ENCODE measurements at regions not wholly inside any gene's neighbourhood (a gene's known extent, or its start where the extent isn't known, plus 50 kb on each side); places are given as distances from the start of the nearest gene placed in this dataset.

DNA sequence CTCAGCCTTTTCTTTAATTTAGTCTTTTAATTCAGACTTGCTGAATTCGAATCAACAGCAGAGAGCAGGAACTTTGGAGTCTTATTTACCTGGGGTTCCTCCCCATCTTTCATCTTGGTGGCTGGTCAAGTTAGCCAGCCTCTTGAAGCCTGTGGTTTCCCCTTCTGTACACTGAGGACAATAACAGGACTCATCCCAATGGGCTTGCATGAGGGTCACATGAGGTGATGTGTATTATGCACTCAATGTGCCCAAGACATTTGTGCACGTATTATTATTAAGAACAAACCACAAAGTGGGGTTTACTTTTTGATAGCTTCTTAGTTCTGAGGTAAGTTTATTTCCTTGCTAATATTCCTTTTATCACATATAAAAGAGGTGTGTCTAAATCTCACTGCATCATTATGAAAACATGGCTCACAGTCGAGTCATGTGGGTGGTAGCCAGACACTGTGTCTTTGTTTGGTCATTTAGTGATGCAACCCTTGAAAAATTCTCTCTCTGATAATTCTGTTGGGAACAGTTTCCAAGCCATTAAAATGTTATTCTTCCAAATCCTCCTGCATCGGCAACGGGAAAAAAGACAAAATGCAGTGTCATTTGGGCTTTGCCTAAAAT, 86.5 kb upstream of the GRB10 start:
- Histone ChIP-seq H3K9me3 (ENCODE audit: low read depth) (no peaks in the 10 kb centered on the region), H3K4me2 (no peak overlapping the region), H3K4me3 (no peak overlapping the region), H3K36me3 (replicated peaks; ENCODE audit: insufficient read depth, low read depth) (no peaks in the 10 kb centered on the region), H3K27me3 (no peaks in the 10 kb centered on the region), H2AFZ (no peak overlapping the region), H4K20me1 (ENCODE audit: insufficient read depth, poor library complexity, severe bottlenecking) (no peaks in the 10 kb centered on the region), H3K79me2 (no peaks in the 10 kb centered on the region), H3K9me2 (replicated peaks; ENCODE audit: insufficient read depth) (no peaks in the 10 kb centered on the region), H3K27ac (no peak overlapping the region), H3K4me1 (ENCODE audit: insufficient read depth) (peaks cover 8% of the 10 kb centered on the region)
- no peak for TF ChIP-seq EZH2 (IDR thresholded peaks at IDR 0.05; ENCODE audit: borderline replicate concordance)
- WGBS (ENCODE audit: low lambda C conversion rate, missing lambda C conversion rate): 64% methylated on average over 5 of the region's 5 CpGs
- DNase-seq (ENCODE audit: low spot score): peak; percentile 30

DNA sequence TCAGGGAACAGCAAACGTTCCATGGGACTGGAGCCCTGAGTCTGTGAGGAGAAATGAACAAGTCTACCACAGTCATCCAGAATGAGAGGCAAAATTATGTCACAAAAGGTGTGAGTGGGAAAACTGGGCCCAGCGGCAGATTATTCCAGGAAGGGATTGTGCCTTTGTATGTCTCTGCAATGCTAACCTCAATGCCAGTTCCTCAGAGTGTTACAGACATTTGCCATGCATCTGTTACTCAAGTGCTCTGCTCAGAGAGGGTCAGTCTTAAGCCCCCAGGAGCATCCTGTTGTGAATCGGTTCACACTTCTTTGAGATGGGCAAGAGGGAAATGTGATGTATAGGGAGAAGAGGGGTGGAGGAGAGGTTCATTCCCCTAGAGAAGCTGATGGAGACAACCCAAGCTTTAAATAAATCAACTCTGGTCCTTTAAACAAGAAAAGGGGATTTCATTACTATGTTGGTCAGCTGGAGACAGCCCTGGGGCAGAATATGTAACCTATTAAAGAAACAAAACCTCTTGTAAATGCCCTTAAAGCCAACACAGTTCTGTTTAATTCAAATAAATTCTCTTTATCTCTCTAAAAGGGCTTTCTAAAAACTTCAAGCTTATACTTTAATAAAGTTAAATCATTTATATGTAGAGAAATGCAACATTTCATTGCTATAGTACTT, 85.9 kb upstream of the GRB10 start:
- WGBS (ENCODE audit: low lambda C conversion rate, missing lambda C conversion rate): 52% methylated on average over 3 of the region's 3 CpGs
- Histone ChIP-seq H3K9me3 (ENCODE audit: low read depth) (no peaks in the 10 kb centered on the region), H4K20me1 (ENCODE audit: insufficient read depth, poor library complexity, severe bottlenecking) (no peaks in the 10 kb centered on the region), H3K4me3 (no peak overlapping the region), H3K27me3 (no peaks in the 10 kb centered on the region), H3K79me2 (no peaks in the 10 kb centered on the region), H3K9me2 (replicated peaks; ENCODE audit: insufficient read depth) (no peaks in the 10 kb centered on the region), H3K4me2 (no peak overlapping the region), H3K4me1 (ENCODE audit: insufficient read depth) (peaks cover 8% of the 10 kb centered on the region), H3K27ac (no peak overlapping the region), H2AFZ (no peak overlapping the region), H3K36me3 (replicated peaks; ENCODE audit: insufficient read depth, low read depth) (no peaks in the 10 kb centered on the region)
- no peak for DNase-seq (ENCODE audit: low spot score)
- TF ChIP-seq EZH2phosphoT487 (IDR thresholded peaks at IDR 0.05; ENCODE audit: low read depth, severe bottlenecking, unreplicated experiment) (no peak), EZH2 (IDR thresholded peaks at IDR 0.05; ENCODE audit: borderline replicate concordance) (no peak)
- TF ChIP-seq, protein P1, sequence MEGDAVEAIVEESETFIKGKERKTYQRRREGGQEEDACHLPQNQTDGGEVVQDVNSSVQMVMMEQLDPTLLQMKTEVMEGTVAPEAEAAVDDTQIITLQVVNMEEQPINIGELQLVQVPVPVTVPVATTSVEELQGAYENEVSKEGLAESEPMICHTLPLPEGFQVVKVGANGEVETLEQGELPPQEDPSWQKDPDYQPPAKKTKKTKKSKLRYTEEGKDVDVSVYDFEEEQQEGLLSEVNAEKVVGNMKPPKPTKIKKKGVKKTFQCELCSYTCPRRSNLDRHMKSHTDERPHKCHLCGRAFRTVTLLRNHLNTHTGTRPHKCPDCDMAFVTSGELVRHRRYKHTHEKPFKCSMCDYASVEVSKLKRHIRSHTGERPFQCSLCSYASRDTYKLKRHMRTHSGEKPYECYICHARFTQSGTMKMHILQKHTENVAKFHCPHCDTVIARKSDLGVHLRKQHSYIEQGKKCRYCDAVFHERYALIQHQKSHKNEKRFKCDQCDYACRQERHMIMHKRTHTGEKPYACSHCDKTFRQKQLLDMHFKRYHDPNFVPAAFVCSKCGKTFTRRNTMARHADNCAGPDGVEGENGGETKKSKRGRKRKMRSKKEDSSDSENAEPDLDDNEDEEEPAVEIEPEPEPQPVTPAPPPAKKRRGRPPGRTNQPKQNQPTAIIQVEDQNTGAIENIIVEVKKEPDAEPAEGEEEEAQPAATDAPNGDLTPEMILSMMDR (IDR thresholded peaks at IDR 0.05; ENCODE audit: poor library complexity): no peak

DNA sequence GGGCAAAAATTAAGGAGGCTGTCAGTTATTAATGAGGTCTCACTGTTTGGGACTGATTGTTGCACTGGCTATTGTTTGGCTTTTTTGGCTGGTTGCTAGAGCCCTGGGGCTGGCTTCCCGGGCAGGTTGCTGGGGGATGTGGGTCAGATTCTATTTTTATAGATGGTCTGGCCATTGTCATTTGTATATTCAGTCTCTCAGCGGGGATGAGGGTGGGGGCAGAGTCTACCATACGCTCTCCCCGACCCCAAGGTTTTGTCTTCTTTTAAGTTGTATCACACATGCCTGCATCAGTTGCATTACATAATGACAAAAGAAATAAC, 84.3 kb upstream of the GRB10 start:
- Histone ChIP-seq H3K79me2 (no peaks in the 10 kb centered on the region), H3K9me2 (replicated peaks; ENCODE audit: insufficient read depth) (no peaks in the 10 kb centered on the region), H3K4me1 (ENCODE audit: insufficient read depth) (peaks cover 8% of the 10 kb centered on the region), H3K4me2 (no peak overlapping the region), H3K9me3 (ENCODE audit: low read depth) (no peaks in the 10 kb centered on the region), H2AFZ (no peak overlapping the region), H3K27me3 (no peaks in the 10 kb centered on the region), H3K36me3 (replicated peaks; ENCODE audit: insufficient read depth, low read depth) (no peaks in the 10 kb centered on the region), H3K27ac (no peak overlapping the region), H4K20me1 (ENCODE audit: insufficient read depth, poor library complexity, severe bottlenecking) (no peaks in the 10 kb centered on the region), H3K4me3 (no peak overlapping the region)
- 68% methylated on average over 4 of the region's 4 CpGs for WGBS (ENCODE audit: low lambda C conversion rate, missing lambda C conversion rate)
- TF ChIP-seq EZH2 (IDR thresholded peaks at IDR 0.05; ENCODE audit: borderline replicate concordance): no peak
- TF ChIP-seq, protein P1 (IDR thresholded peaks at IDR 0.05; ENCODE audit: poor library complexity): no peak
- DNase-seq (ENCODE audit: low spot score): no peak

DNA sequence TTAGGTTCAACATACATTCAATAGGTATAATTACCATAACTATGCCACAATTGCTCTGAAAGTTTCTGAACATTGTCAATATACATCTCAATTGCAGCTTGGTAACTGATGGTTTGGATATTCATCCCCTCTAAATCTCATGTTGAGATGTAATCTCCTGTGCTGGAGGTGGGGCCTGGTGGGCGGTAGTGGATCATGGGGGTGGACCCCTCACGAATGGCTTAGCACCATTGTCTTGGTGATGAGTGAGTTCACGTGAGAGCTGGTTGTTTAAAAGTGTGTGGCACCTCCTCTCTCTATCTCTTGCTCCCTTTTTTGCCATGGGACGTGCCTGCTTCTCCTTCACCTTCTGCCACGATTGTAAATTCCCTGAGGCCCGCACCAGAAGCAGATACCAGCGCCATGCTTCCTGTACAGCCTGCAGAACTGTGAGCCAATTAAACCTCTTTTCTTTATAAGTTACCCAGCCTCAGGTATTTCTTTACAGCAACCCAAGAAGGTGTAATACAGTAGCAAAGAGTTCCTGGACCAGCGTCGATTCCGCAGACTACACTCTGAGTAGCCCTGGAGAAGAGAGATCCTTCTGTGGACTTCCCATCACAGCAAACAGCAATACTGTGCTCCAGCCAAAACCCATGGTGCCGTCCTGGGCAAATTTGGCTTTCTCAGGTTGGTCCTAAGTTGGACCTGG, 83.8 kb upstream of the GRB10 start:
- Histone ChIP-seq H3K79me2 (no peaks in the 10 kb centered on the region), H3K4me3 (no peak overlapping the region), H3K9me3 (ENCODE audit: low read depth) (no peaks in the 10 kb centered on the region), H3K4me1 (ENCODE audit: insufficient read depth) (peaks cover 8% of the 10 kb centered on the region), H3K9me2 (replicated peaks; ENCODE audit: insufficient read depth) (no peaks in the 10 kb centered on the region), H3K4me2 (no peak overlapping the region), H4K20me1 (ENCODE audit: insufficient read depth, poor library complexity, severe bottlenecking) (no peaks in the 10 kb centered on the region), H3K27ac (no peak overlapping the region), H3K27me3 (no peaks in the 10 kb centered on the region), H3K36me3 (replicated peaks; ENCODE audit: insufficient read depth, low read depth) (no peaks in the 10 kb centered on the region), H2AFZ (no peak overlapping the region)
- DNase-seq (ENCODE audit: low spot score): no peak
- TF ChIP-seq EZH2phosphoT487 (IDR thresholded peaks at IDR 0.05; ENCODE audit: low read depth, severe bottlenecking, unreplicated experiment): no peak
- TF ChIP-seq, protein P1 (IDR thresholded peaks at IDR 0.05; ENCODE audit: poor library complexity): no peak
- TF ChIP-seq EZH2 (IDR thresholded peaks at IDR 0.05; ENCODE audit: borderline replicate concordance): no peak
- 82% methylated on average over 11 of the region's 11 CpGs for WGBS (ENCODE audit: low lambda C conversion rate, missing lambda C conversion rate)
